Suprapubic skin (tissue), 3 donors: ENCODE measurements at regions not wholly inside any gene's neighbourhood (a gene's known extent, or its start where the extent isn't known, plus 50 kb on each side); places are given as distances from the start of the nearest gene placed in this dataset.

ENCODE experiments used
- POLR2A ChIP-seq, 2 donors: fragments of 450-650 bp; IDR thresholded peaks; one replicate each; pipeline ENCODE4 v1.6.1; 2017; ENCODE audit warnings: antibody characterized with exemption in 2 of 2, mild to moderate bottlenecking in 2 of 2, moderate library complexity in 2 of 2
- TF ChIP-seq, protein P1 (sequence below), 2 donors: fragments of 200-600 bp in 1 of 2; fragments of 450-650 bp in 1 of 2; sonication (generic) in 1 of 2; IDR thresholded peaks; one replicate each; pipeline ENCODE4 v1.5.1; 2016 to 2019; ENCODE audit warnings: antibody characterized with exemption in 2 of 2, mild to moderate bottlenecking in 1 of 2, moderate library complexity in 1 of 2

- TF ChIP-seq, protein P1, sequence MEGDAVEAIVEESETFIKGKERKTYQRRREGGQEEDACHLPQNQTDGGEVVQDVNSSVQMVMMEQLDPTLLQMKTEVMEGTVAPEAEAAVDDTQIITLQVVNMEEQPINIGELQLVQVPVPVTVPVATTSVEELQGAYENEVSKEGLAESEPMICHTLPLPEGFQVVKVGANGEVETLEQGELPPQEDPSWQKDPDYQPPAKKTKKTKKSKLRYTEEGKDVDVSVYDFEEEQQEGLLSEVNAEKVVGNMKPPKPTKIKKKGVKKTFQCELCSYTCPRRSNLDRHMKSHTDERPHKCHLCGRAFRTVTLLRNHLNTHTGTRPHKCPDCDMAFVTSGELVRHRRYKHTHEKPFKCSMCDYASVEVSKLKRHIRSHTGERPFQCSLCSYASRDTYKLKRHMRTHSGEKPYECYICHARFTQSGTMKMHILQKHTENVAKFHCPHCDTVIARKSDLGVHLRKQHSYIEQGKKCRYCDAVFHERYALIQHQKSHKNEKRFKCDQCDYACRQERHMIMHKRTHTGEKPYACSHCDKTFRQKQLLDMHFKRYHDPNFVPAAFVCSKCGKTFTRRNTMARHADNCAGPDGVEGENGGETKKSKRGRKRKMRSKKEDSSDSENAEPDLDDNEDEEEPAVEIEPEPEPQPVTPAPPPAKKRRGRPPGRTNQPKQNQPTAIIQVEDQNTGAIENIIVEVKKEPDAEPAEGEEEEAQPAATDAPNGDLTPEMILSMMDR (IDR thresholded peaks at IDR 0.05), result no peak
- no peak for TF ChIP-seq POLR2A (IDR thresholded peaks at IDR 0.05)
These were observed 267.5 kb downstream of the ACTL7B start for GRCh38 chr9:108588246-108588645.
